ENCODE measurements at regions not wholly inside any gene's neighbourhood (a gene's known extent, or its start where the extent isn't known, plus 50 kb on each side); places are given as distances from the start of the nearest gene placed in this dataset.

DNA sequence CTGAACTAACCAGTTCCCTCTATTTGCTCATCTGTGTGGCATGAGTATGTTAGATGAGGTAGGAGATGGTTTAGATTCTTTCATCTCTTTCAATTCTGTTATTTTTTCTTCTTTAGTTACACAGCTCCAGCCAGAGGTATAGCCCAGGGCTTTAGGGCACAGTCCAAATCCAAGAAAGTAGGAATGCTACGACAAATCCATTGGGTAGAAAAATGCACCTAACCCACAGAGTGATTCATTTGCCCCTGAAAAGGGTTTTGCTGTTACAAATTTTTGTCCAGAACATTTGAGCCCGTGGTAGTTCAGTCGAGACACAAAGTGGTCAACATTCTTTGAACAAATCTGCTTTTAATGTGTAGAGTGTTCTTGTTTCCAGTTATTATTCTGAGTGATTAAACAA, 250.7 kb downstream of the HS3ST3A1 start:
- TF ChIP-seq TAF1 (IDR thresholded peaks at IDR 0.05; ENCODE audit: borderline replicate concordance, insufficient read depth, low read length) = no peak
- no peak for TF ChIP-seq POLR2AphosphoS5 (IDR thresholded peaks at IDR 0.05; ENCODE audit: low read depth, low read length)
- no peak for TF ChIP-seq FOXP2 (optimal IDR thresholded peaks at IDR 0.05; ENCODE audit: borderline replicate concordance, extremely low read depth, extremely low read length, insufficient read depth)
- TF ChIP-seq, protein P1, sequence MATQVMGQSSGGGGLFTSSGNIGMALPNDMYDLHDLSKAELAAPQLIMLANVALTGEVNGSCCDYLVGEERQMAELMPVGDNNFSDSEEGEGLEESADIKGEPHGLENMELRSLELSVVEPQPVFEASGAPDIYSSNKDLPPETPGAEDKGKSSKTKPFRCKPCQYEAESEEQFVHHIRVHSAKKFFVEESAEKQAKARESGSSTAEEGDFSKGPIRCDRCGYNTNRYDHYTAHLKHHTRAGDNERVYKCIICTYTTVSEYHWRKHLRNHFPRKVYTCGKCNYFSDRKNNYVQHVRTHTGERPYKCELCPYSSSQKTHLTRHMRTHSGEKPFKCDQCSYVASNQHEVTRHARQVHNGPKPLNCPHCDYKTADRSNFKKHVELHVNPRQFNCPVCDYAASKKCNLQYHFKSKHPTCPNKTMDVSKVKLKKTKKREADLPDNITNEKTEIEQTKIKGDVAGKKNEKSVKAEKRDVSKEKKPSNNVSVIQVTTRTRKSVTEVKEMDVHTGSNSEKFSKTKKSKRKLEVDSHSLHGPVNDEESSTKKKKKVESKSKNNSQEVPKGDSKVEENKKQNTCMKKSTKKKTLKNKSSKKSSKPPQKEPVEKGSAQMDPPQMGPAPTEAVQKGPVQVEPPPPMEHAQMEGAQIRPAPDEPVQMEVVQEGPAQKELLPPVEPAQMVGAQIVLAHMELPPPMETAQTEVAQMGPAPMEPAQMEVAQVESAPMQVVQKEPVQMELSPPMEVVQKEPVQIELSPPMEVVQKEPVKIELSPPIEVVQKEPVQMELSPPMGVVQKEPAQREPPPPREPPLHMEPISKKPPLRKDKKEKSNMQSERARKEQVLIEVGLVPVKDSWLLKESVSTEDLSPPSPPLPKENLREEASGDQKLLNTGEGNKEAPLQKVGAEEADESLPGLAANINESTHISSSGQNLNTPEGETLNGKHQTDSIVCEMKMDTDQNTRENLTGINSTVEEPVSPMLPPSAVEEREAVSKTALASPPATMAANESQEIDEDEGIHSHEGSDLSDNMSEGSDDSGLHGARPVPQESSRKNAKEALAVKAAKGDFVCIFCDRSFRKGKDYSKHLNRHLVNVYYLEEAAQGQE (IDR thresholded peaks at IDR 0.05; ENCODE audit: insufficient read depth in 1 of 2, low read depth in 2 of 2, low read length in 2 of 2) = no peak
- no peak for TF ChIP-seq SIN3A (IDR thresholded peaks at IDR 0.05; ENCODE audit: borderline replicate concordance, insufficient read depth, low read length)

DNA sequence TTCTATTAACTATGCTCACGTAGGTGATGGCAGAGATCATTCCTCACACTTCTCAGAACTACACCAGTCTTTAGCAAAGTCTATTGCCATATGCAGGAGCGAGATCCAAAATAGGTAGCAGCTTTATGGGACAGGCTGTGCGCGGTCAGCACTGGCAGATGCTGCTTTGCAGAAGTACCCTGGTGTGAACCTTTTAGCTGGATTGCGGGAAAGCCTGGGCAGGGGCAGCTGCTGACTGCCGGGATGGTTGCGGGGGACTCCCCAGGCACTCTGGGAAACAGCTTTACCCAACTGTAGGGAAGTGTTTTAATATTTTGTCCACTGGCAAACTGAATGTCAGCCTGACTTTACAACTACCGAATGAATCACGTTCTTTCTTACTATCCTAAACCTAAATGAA, 251.3 kb downstream of the HS3ST3A1 start:
- TF ChIP-seq TAF1 (IDR thresholded peaks at IDR 0.05; ENCODE audit: borderline replicate concordance, insufficient read depth, low read length) = no peak
- TF ChIP-seq FOXP2 (optimal IDR thresholded peaks at IDR 0.05; ENCODE audit: borderline replicate concordance, extremely low read depth, extremely low read length, insufficient read depth) = no peak
- TF ChIP-seq POLR2AphosphoS5 (IDR thresholded peaks at IDR 0.05; ENCODE audit: low read depth, low read length) = no peak

DNA sequence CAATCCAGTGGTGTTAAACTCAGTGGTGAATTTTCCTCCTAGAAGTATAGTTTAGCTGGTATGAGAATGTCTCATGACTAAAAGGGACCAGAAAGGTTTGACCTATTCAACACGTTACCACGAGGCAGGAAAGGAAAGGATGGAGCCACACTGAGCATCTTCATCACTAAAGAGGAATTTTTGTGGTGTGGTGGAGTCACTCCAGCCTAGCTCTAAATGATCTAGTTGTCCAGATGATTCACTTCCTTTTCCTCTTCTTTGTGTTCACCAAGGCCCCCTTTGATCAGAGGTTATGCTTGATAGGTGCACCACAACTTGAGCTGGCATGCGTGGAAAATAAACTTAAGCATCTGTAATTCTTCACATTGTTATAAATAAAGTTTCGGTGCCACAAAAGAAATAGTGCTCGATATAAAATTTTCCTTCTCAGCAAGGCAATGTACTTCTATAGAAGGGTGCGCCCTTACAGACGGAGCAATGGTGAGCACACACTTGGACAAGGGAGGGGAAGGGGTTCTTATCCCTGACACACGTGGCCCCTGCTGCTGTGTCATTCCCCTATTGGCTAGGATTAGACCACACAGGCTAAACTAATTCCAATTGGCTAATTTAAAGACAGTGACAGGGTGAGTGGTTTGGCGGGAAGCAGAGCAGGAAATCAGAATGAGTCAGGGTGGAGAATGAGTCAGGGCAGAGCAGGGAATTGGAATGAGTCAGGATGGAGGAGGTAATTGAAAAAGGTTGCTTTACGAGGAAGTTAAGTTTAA, 254.6 kb downstream of the HS3ST3A1 start:
- TF ChIP-seq, protein P1 (IDR thresholded peaks at IDR 0.05; ENCODE audit: insufficient read depth in 1 of 2, low read depth in 2 of 2, low read length in 2 of 2) = no peak
- TF ChIP-seq FOXP2 (optimal IDR thresholded peaks at IDR 0.05; ENCODE audit: borderline replicate concordance, extremely low read depth, extremely low read length, insufficient read depth) (no peak), POLR2AphosphoS5 (IDR thresholded peaks at IDR 0.05; ENCODE audit: low read depth, low read length) (no peak), TAF1 (IDR thresholded peaks at IDR 0.05; ENCODE audit: borderline replicate concordance, insufficient read depth, low read length) (no peak), SIN3A (IDR thresholded peaks at IDR 0.05; ENCODE audit: borderline replicate concordance, insufficient read depth, low read length) (no peak)

DNA sequence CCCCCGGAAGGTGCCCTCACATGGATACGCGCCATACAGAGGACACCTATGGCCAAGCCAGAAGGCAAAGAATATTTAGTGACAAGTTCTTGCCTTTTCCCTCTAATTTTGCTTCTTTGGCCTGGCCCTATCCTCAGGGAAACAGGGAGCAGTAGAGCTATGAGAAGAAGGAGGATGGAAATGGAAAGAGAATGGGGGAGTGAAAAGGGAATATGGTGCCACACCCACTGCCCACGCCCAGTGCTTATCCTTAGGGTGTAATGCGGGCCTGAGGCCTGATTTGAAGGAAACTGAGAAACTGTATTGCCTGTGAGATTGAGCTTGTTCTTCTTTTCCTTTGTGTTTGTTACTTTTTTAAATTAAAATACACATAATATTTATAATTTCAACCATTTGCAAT, 255.1 kb downstream of the HS3ST3A1 start:
- TF ChIP-seq SIN3A (IDR thresholded peaks at IDR 0.05; ENCODE audit: borderline replicate concordance, insufficient read depth, low read length) (peak; percentile 46; the same call in 1 of the 2 replicates), TAF1 (IDR thresholded peaks at IDR 0.05; ENCODE audit: borderline replicate concordance, insufficient read depth, low read length) (no peak)

DNA sequence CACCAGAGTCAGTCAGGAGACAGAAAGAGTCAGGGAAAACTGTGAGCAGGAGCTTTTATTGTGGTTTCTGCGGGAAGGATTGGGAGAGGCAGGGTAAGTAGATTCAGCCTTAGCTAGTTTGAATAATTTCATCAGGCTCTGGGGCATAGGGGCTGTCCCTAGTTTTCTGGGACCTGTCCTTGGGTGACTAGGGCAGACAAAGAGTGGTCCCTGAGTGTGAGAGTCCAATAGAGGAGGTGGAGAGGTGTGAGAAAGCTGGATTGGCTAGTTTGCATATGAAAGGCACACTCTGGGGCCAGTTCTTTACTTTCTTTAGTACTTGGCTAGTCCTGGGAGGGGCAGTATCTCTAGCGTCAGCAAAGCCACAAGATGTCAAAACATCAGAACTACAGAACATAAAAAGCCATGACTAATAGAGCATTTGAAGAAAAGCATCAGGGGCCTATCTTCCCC, 255.6 kb downstream of the HS3ST3A1 start:
- TF ChIP-seq TAF1 (IDR thresholded peaks at IDR 0.05; ENCODE audit: borderline replicate concordance, insufficient read depth, low read length) = no peak
- no peak for TF ChIP-seq POLR2AphosphoS5 (IDR thresholded peaks at IDR 0.05; ENCODE audit: low read depth, low read length)
- no peak for TF ChIP-seq FOXP2 (optimal IDR thresholded peaks at IDR 0.05; ENCODE audit: borderline replicate concordance, extremely low read depth, extremely low read length, insufficient read depth)
- TF ChIP-seq, protein P1 (IDR thresholded peaks at IDR 0.05; ENCODE audit: insufficient read depth in 1 of 2, low read depth in 2 of 2, low read length in 2 of 2) = no peak
- TF ChIP-seq SIN3A (IDR thresholded peaks at IDR 0.05; ENCODE audit: borderline replicate concordance, insufficient read depth, low read length) = no peak

DNA sequence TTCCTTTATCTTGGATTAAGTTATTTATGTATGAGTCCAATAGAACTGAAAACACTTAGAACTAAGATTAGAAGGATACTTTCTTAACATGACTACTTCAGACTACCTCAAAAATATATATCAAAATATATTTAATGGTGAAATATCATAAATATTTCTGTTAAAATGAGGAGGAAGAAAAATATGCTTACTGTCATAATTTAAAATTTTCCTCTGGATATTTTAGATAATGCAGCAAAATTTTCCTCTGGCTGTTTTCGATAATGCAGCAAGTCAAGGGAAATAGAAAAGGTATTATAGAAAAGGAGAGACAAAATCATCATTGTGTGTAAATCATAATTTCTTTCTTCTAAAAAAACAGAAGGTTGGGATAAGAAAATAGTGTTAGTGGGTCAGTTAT, 263.3 kb downstream of the HS3ST3A1 start:
- TF ChIP-seq POLR2AphosphoS5 (IDR thresholded peaks at IDR 0.05; ENCODE audit: low read depth, low read length) (no peak), SIN3A (IDR thresholded peaks at IDR 0.05; ENCODE audit: borderline replicate concordance, insufficient read depth, low read length) (no peak), FOXP2 (optimal IDR thresholded peaks at IDR 0.05; ENCODE audit: borderline replicate concordance, extremely low read depth, extremely low read length, insufficient read depth) (no peak), TAF1 (IDR thresholded peaks at IDR 0.05; ENCODE audit: borderline replicate concordance, insufficient read depth, low read length) (no peak)
- TF ChIP-seq, protein P1 (IDR thresholded peaks at IDR 0.05; ENCODE audit: insufficient read depth in 1 of 2, low read depth in 2 of 2, low read length in 2 of 2) = no peak
